Thoracic aorta (tissue), 2 donors: ENCODE measurements at regions not wholly inside any gene's neighbourhood (a gene's known extent, or its start where the extent isn't known, plus 50 kb on each side); places are given as distances from the start of the nearest gene placed in this dataset.

ENCODE experiments used
- ATAC-seq: fragments of 150-250 bp; one replicate; pipeline ENCODE4 v1.8.0; 2017; ENCODE audit warnings: low read depth; ENCODE audit not compliant: insufficient number of reproducible peaks, low FRiP score
- DNase-seq: peaks from one replicate; pipeline ENCODE4 v3.0.0-alpha.2; 2020; ENCODE audit warnings: low spot score
- H3K27ac ChIP-seq, 2 donors: fragments of 200-600 bp; sonication (generic); 1 replicate in 1 of 2; 2 replicates in 1 of 2; pipeline ENCODE4 v1.5.1; 2016; ENCODE audit warnings: mild to moderate bottlenecking in 2 of 2, moderate library complexity in 2 of 2
- H3K27me3 ChIP-seq: fragments of 200-600 bp; sonication (generic); replicated peaks from 2 replicates; pipeline ENCODE4 v1.6.0; 2016; ENCODE audit warnings: mild to moderate bottlenecking; ENCODE audit not compliant: insufficient read depth
- H3K36me3 ChIP-seq: fragments of 200-600 bp; sonication (generic); one replicate; pipeline ENCODE4 v1.5.1; 2016
- H3K4me1 ChIP-seq, 2 donors: fragments of 200-600 bp; sonication (generic); 1 replicate in 1 of 2; 2 replicates in 1 of 2; pipeline versions ENCODE4 v1.5.1 to v1.6.0; 2016; ENCODE audit warnings: low read depth in 2 of 2, mild to moderate bottlenecking in 1 of 2; ENCODE audit not compliant: control insufficient read depth in 1 of 2
- H3K4me3 ChIP-seq: fragments of 200-600 bp; sonication (generic); 2 replicates; pipeline ENCODE4 v1.5.1; 2016; ENCODE audit warnings: mild to moderate bottlenecking
- H3K9me3 ChIP-seq: fragments of 200-600 bp; sonication (generic); 2 replicates; pipeline ENCODE4 v1.5.1; 2016
- CTCF ChIP-seq: fragments of 200-600 bp; sonication (generic); IDR thresholded peaks from one replicate; pipeline ENCODE4 v1.5.1; 2019; ENCODE audit warnings: antibody characterized with exemption

GRCh38 chr11:80532633-80533232 lies 1091.9 kb upstream of the TENM4 start:
- Histone ChIP-seq H3K4me1 (no peaks in the 10 kb centered on the region), H3K9me3 (no peaks in the 10 kb centered on the region), H3K27me3 (no peaks in the 10 kb centered on the region), H3K4me3 (no peak overlapping the region), H3K27ac (no peak overlapping the region), H3K36me3 (no peaks in the 10 kb centered on the region)
- ATAC-seq, result no peak
- no peak for DNase-seq
- no peak for TF ChIP-seq CTCF

GRCh38 chr11:80529726-80530125 lies 1088.9 kb upstream of the TENM4 start:
- no peaks in the 10 kb centered on the region for H3K4me1 ChIP-seq
- TF ChIP-seq CTCF, result no peak
- no peaks in the 10 kb centered on the region for H3K36me3 ChIP-seq
- no peak overlapping the region for H3K4me3 ChIP-seq
- no peak overlapping the region for H3K27ac ChIP-seq
- H3K27me3 ChIP-seq, result no peaks in the 10 kb centered on the region
- no peaks in the 10 kb centered on the region for H3K9me3 ChIP-seq
- DNase-seq (no peak), ATAC-seq (no peak)

- Histone ChIP-seq H3K9me3 (no peaks in the 10 kb centered on the region), H3K4me3 (no peak overlapping the region), H3K4me1 (peaks cover 10 to 17% of the 10 kb centered on the region in 2 donors), H3K27ac (no peak overlapping the region), H3K27me3 (no peaks in the 10 kb centered on the region), H3K36me3 (no peaks in the 10 kb centered on the region)
- TF ChIP-seq CTCF, result no peak
- DNase-seq (no peak), ATAC-seq (no peak)
These were observed 1085.0 kb upstream of the TENM4 start for GRCh38 chr11:80525663-80526405.

- Histone ChIP-seq H3K27ac (no peak overlapping the region), H3K4me1 (peaks cover 10 to 30% of the 10 kb centered on the region in 2 donors), H3K4me3 (no peak overlapping the region), H3K9me3 (no peaks in the 10 kb centered on the region), H3K36me3 (no peaks in the 10 kb centered on the region), H3K27me3 (no peaks in the 10 kb centered on the region)
- no peak for ATAC-seq
- no peak for DNase-seq
- no peak for TF ChIP-seq CTCF
These were observed 1083.5 kb upstream of the TENM4 start for GRCh38 chr11:80524349-80524748.

- no peak for TF ChIP-seq CTCF
- no peak for ATAC-seq
- Histone ChIP-seq H3K36me3 (no peaks in the 10 kb centered on the region), H3K4me1 (peaks cover 10 to 30% of the 10 kb centered on the region in 2 donors), H3K27ac (no peak overlapping the region), H3K27me3 (no peaks in the 10 kb centered on the region), H3K9me3 (no peaks in the 10 kb centered on the region), H3K4me3 (no peak overlapping the region)
- DNase-seq, result no peak
These were observed 1082.2 kb upstream of the TENM4 start for GRCh38 chr11:80523057-80523456.
